Fibroblast of pulmonary artery (primary cell): ENCODE measurements at regions not wholly inside any gene's neighbourhood (a gene's known extent, or its start where the extent isn't known, plus 50 kb on each side); places are given as distances from the start of the nearest gene placed in this dataset.

Source experiments
- DNase-seq: peaks from one replicate; pipeline ENCODE4 v3.0.0-alpha.2; 2010; ENCODE audit warnings: low read depth
- H3K4me3 ChIP-seq: replicated peaks from 2 replicates; pipeline ENCODE4 v1.5.1; 2011; ENCODE audit warnings: low read depth, mild to moderate bottlenecking, control low read depth, low read length, moderate library complexity
- TF ChIP-seq, protein P1 (sequence below): IDR thresholded peaks from 2 replicates; pipeline ENCODE4 v1.5.1; 2011; ENCODE audit warnings: mild to moderate bottlenecking, control low read depth, low read length, inconsistent platforms; ENCODE audit errors: missing control alignments

DNA sequence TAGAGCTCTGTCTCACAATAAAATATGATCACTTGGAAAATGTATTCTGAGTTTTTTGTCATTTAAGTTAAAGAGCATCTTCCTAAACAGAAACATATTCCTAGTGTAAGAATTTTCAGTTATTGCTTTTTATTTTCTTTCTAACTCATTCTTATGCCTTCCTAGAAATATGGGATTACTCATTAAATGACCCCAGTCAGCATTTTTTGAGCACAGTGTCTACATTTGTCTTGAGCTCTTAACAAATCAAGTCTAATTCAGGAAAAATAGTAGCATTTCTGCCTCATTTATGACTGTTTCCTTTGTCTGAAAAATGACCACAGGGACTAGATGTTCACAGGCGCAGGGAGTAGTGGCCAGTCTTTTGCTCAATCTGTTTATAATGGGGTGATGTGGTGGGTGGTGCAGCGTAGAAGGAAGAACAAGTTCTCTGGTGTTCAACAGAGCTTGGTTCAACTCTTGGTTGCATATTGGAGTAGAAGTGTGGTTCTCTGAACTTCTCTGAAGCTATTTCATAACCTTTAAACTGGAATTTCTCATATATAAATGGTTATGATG is 267.1 kb downstream of the CYRIA start:
- no peak for DNase-seq
- TF ChIP-seq, protein P1, sequence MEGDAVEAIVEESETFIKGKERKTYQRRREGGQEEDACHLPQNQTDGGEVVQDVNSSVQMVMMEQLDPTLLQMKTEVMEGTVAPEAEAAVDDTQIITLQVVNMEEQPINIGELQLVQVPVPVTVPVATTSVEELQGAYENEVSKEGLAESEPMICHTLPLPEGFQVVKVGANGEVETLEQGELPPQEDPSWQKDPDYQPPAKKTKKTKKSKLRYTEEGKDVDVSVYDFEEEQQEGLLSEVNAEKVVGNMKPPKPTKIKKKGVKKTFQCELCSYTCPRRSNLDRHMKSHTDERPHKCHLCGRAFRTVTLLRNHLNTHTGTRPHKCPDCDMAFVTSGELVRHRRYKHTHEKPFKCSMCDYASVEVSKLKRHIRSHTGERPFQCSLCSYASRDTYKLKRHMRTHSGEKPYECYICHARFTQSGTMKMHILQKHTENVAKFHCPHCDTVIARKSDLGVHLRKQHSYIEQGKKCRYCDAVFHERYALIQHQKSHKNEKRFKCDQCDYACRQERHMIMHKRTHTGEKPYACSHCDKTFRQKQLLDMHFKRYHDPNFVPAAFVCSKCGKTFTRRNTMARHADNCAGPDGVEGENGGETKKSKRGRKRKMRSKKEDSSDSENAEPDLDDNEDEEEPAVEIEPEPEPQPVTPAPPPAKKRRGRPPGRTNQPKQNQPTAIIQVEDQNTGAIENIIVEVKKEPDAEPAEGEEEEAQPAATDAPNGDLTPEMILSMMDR, result no peak
- H3K4me3 ChIP-seq, result no peak overlapping the region

GRCh38 chr2:16397681-16398475 is 267.8 kb downstream of the CYRIA start:
- TF ChIP-seq, protein P1, result no peak
- H3K4me3 ChIP-seq, result no peak overlapping the region
- no peak for DNase-seq

GRCh38 chr2:16396986-16397385 is 268.6 kb downstream of the CYRIA start:
- no peak overlapping the region for H3K4me3 ChIP-seq
- no peak for DNase-seq
- TF ChIP-seq, protein P1, result no peak

DNA sequence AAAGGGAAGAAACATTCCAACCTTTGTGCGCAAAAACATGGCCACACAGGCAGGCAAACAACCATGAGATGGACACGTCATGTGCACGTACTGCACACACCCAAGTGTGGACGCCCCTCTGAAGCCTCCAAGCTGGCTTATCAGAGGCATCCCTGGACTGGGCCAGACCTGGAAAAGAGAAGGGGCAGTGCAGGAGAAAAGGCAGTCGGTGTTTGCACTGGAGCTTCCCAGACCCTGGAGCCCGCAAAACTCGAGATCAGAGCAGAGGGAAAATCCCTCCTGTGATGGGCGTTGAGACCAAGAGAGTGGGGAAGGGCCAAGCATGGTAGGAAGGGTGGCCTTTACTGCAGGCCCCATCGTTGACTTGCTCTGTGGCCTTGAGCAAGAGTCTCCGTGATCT is 269.5 kb downstream of the CYRIA start:
- no peak overlapping the region for H3K4me3 ChIP-seq
- TF ChIP-seq, protein P1, result no peak
- no peak for DNase-seq

- H3K4me3 ChIP-seq, result no peak overlapping the region
- TF ChIP-seq, protein P1, result no peak
- DNase-seq, result no peak
Measured at GRCh38 chr2:16395601-16396000, 270.0 kb downstream of the CYRIA start.

- no peak overlapping the region for H3K4me3 ChIP-seq
- TF ChIP-seq, protein P1, result no peak
- no peak for DNase-seq
Measured at GRCh38 chr2:16394986-16395550, 270.6 kb downstream of the CYRIA start.
